HEK293T (cell line): ENCODE measurements at regions not wholly inside any gene's neighbourhood (a gene's known extent, or its start where the extent isn't known, plus 50 kb on each side); places are given as distances from the start of the nearest gene placed in this dataset.

Source experiments
- BHLHE40 ChIP-seq: fragments of 450-650 bp; IDR thresholded peaks from 2 replicates; pipeline ENCODE4 v1.6.1; 2016; ENCODE audit warnings: mild to moderate bottlenecking, moderate library complexity, borderline replicate concordance
- CTBP1 ChIP-seq: fragments of 450-650 bp; IDR thresholded peaks from 2 replicates; pipeline ENCODE4 v1.6.1; 2016; ENCODE audit warnings: borderline replicate concordance
- ELF4 ChIP-seq: fragments of 450-650 bp; IDR thresholded peaks from 2 replicates; pipeline ENCODE4 v1.6.1; 2017; ENCODE audit warnings: antibody characterized with exemption
- FOXM1 ChIP-seq: fragments of 450-650 bp; IDR thresholded peaks from 2 replicates; pipeline ENCODE4 v1.6.1; 2017; ENCODE audit warnings: mild to moderate bottlenecking, borderline replicate concordance
- HDGF ChIP-seq: fragments of 450-650 bp; IDR thresholded peaks from 2 replicates; pipeline ENCODE4 v1.6.1; 2017; ENCODE audit warnings: antibody characterized with exemption, borderline replicate concordance
- L3MBTL2 ChIP-seq: fragments of 450-650 bp; conservative IDR thresholded peaks from 2 replicates; pipeline ENCODE4 v1.6.1; 2016; ENCODE audit warnings: mild to moderate bottlenecking
- NFRKB ChIP-seq: fragments of 450-650 bp; IDR thresholded peaks from 2 replicates; pipeline ENCODE4 v1.6.1; 2016; ENCODE audit warnings: mild to moderate bottlenecking, moderate library complexity
- SP1 ChIP-seq: fragments of 450-650 bp; IDR thresholded peaks from 2 replicates; pipeline ENCODE4 v1.6.1; 2017

DNA sequence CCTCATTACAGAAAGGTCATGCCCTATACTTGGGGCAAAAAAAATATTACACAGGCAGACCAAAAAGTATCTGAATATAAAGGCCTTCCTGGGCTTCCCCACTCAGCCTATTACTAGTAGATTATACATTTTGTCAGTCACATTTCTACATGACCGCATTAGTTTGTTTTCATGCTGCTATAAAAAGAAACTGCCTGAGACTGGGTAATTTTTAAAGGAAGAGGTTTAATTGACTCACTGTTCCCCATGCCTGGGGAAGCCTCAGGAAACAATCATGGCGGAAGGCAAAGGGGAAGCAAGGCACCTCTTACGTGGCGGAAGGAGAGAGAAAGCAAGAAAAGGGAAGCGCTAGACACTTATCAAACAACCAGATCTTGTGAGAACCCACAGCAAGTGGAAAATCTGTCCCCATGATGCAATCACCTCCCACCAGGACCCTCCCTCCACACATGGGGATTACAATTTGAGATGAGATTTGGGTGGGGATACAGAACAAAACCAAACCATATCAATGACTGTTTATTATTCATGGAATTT, 1312.0 kb downstream of the PCDH7 start:
- TF ChIP-seq FOXM1 (no peak), CTBP1 (no peak), SP1 (no peak), ELF4 (no peak), L3MBTL2 (no peak), BHLHE40 (no peak), NFRKB (no peak), HDGF (no peak)
